Activated CD4-positive, alpha-beta T cell treated with anti-CD3 and anti-CD28 coated beads for 4 hours (primary cell): ENCODE measurements at regions not wholly inside any gene's neighbourhood (a gene's known extent, or its start where the extent isn't known, plus 50 kb on each side); places are given as distances from the start of the nearest gene placed in this dataset.

Experiments
- DNase-seq, 2 donors: peaks; one replicate each; pipeline ENCODE4 v3.0.0-alpha.2; 2020

- DNase-seq: no peak
These were observed 167.0 kb upstream of the UBE2E2 start for GRCh38 chr3:23035927-23036640.

GRCh38 chr3:23036728-23037127 is 166.4 kb upstream of the UBE2E2 start:
- DNase-seq: no peak

GRCh38 chr3:23038471-23038870 is 164.7 kb upstream of the UBE2E2 start:
- DNase-seq: no peak

GRCh38 chr3:23041918-23042696 is 161.0 kb upstream of the UBE2E2 start:
- no peak for DNase-seq

- DNase-seq: no peak
These were observed 158.7 kb upstream of the UBE2E2 start for GRCh38 chr3:23044463-23044862.

DNA sequence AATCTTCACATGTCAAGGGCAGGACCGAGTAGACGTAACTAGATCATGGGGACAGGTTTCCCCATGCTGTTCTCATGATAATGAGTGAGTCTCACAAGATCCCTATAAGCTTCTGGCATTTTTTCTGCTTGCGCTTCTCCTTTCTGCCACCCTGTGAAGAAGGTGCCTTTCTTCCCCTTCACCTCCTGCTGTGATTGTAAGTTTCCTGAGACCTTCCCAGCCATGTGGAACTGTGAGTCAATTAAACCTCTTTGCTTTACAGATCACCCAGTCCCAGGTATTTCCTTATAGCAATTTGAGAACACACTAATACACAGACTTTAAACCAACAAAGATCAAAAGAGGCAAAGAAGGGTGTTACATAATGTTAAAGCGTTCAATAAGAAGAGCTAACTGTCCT is 156.6 kb upstream of the UBE2E2 start:
- no peak for DNase-seq

- no peak for DNase-seq
These were observed 151.6 kb upstream of the UBE2E2 start for GRCh38 chr3:23051240-23052140.

GRCh38 chr3:23052208-23052607 is 150.9 kb upstream of the UBE2E2 start:
- DNase-seq: no peak

DNA sequence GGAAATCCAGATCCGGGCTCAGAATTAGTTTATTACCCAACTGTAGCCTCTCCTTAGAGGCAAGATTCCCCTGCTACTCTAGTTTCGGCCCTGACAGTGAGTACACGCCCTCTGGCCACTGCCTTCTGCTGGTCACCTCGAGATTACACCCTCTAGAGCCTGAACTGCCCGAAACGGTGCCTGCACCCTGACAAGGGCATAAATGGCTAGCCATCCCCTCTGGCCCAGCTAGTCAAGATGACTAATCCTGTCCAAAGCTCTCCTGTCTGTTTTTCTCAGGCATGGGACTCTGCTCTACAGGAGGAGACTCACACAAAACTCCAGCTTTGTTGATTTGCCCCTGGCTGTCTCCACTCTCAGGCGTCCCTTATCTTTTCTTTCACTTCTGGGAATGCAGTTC is 150.5 kb upstream of the UBE2E2 start:
- no peak for DNase-seq

DNA sequence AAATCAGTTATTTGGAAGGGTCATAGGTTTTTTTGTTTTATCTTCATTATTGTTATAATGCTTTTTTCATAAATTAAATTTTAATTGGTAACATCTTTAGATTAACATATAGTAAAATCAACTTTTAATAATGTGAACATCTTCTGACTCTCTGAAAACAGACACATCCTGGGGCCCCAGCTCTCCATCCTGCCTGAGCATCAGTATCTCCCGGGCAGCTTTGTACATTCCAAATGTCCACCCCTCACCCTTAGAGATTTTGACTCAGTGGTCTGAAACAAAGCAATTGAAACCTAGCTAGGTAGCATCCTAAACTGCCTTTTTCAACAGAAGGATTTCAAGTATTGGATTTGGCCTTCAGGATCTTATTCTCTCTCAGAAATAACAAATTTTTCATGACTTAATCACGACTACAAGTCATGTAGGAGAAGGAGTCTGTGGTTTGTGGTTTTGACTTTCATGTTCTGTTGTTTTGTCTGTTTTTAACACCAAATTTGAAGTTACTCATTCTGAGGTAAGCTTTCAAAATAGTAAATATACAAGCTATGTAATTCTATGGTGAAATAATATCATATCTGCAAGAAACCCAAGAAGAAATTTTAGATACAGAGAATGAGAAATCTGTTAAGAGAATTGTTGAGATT is 147.3 kb upstream of the UBE2E2 start:
- DNase-seq: no peak

GRCh38 chr3:23062582-23062981 is 140.5 kb upstream of the UBE2E2 start:
- no peak for DNase-seq

- DNase-seq: no peak
These were observed 140.1 kb upstream of the UBE2E2 start for GRCh38 chr3:23062982-23063381.

DNA sequence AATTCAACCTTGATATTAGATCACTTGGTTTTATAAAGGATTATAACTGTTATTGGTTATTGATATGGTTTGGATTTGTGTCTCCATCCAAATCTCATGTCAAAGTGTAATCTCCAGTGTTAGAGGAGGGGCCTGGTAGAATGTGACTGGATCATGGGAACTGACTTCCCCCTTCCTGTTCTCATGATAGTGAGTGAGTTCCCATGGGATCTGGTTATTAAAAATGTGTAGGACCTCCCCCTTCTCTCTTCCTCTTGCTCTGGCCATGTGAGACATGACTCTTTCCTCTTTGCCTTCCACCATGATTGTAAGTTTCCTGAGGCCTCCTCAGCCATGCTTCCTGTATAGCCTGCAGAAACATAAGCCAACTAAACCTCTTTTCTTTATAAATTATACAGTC is 136.0 kb upstream of the UBE2E2 start:
- DNase-seq: no peak

GRCh38 chr3:23068016-23068728 is 135.0 kb upstream of the UBE2E2 start:
- DNase-seq: no peak

DNA sequence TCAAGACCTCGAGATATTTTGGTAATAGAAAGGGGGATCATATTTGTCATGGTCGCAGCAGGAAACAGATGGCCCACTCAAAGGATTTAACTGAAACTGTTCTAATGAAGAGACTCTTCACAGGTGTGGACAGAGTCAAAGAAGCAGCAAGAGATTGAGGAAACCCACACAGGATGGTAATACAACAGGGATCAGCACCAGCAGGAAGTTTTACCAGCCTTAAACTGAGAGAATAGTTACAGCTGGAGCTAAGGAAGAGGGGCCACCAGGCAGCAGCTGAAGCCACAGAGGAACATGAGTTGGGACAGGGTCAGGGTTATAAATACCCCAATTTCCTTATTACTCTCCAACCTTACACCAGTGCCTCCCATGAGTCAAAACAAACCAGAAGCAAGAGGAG is 131.8 kb upstream of the UBE2E2 start:
- DNase-seq: no peak

DNA sequence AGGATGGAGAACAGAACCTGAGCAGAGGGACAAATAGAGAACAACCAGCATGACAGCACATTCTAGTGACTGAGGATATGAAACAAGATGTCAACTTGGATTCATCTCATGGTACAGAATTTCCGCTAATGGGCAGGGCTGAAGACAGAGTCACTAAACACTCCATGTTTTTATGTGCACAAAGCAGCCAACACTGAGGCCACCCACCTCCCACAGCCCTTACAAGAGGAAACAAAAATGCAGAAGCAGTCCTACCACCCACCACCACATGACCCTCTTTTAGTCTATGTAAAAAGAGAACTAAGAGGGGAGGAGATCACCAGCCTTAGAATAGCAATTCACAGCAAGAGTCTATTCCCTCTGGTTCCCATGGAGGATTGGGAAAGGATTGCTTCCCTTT is 131.4 kb upstream of the UBE2E2 start:
- no peak for DNase-seq

DNA sequence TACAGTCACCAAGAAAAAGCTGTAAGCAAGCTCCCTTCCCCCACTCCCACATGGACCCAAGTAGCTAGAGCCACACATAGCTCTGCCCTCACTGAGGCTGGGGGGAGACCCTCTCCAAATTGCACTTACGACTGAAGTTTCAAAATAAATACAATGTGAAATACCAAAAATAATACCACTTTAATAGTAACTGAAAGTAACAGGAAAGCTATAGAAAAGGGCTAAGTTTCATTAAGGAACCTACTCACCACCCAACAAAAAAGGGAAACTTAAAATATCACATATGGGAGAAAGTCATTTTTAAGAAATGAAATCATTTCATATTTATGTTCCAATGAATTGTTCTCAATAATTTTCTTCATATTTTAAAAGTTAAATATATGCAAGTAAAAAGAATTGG is 130.4 kb upstream of the UBE2E2 start:
- DNase-seq: no peak

GRCh38 chr3:23073724-23074305 is 129.3 kb upstream of the UBE2E2 start:
- DNase-seq: no peak

GRCh38 chr3:23075496-23075895 is 127.6 kb upstream of the UBE2E2 start:
- no peak for DNase-seq

DNA sequence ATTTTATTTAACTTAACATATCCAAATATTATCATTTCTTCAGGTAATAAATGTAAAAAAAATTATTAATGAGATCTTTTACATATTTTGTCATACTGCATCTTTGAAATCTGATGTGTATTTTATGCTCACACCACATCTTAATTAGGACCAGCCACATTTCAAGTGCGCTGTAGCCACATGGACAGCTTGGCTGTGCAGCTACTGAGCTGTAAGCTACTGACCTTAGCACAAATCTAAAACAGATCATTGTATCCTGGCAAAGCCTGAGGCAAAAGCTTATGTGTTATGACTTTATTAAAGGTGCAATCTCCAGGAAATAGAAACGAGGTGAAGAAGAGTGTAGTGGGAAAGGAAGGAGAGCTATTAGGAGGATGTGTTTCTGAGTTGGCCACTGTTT is 126.7 kb upstream of the UBE2E2 start:
- no peak for DNase-seq

- no peak for DNase-seq
These were observed 126.0 kb upstream of the UBE2E2 start for GRCh38 chr3:23077126-23077525.

DNA sequence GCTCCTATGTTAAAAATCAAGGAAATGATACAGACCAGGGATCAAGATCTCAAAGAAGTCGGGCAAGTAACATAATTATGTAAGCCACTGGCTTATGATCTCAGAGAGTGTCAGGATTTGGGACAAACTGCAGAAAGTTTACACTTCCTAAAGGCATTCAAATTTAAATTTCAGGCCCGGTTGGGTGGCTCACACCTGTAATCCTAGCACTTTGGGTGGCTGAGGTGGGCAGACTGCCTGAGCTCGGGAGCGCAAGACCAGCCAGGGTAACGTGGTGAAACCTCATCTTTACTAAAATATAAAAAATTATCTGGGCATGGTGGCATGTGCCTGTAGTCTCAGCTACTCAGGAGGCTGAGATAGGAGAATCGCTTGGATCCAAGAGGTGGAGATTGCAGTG is 124.4 kb upstream of the UBE2E2 start:
- DNase-seq: no peak
